Gastroesophageal sphincter (tissue), 3 donors: ENCODE measurements at regions not wholly inside any gene's neighbourhood (a gene's known extent, or its start where the extent isn't known, plus 50 kb on each side); places are given as distances from the start of the nearest gene placed in this dataset.

ENCODE experiments used
- CTCF ChIP-seq, 4 experiments: fragments of 200-600 bp in 2 of 4; fragments of 450-650 bp in 2 of 4; sonication (generic) in 1 of 4; IDR thresholded peaks; one replicate each; pipeline ENCODE4 v1.5.1; 2017 to 2019; ENCODE audit warnings: antibody characterized with exemption in 4 of 4, mild to moderate bottlenecking in 2 of 4, moderate library complexity in 2 of 4
- EP300 ChIP-seq: sonication (generic); formaldehyde crosslinking; IDR thresholded peaks from one replicate; pipeline ENCODE4 v1.6.1; 2017; ENCODE audit warnings: antibody characterized with exemption, mild to moderate bottlenecking

DNA sequence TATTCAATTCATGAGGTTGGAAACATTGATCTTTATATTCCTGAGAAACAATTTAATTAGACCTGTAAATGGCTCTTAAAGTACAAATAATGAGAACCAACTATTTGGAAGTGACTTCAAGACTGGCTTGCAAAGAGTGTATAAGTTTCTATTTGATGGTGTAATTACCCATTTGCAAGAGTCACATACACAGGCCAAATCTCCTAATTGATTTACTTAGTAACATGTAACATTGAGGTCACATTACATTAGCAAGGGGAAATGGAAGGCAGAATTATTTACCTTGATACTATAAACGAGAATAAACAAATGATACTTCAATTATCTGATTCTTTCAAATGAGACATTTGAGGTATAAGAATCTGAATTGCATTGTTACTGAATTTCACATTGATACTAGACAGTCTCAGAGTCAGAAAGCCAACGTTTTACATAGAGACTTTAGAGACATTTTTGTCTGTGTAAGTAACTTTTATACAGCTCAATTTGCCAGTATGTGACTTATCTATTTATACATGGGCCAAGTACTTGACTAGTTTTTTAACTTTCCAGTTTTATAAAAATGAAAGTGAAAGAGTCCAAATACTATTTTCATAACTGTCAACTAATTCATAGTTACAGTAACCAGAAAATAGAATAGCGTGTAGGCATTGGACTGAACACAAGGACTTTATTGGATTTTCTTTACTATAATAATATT is 95.6 kb upstream of the RFC3 start:
- TF ChIP-seq CTCF (IDR thresholded peaks at IDR 0.05) (no peak), EP300 (no peak)
